HepG2 (cell line): ENCODE measurements at regions not wholly inside any gene's neighbourhood (a gene's known extent, or its start where the extent isn't known, plus 50 kb on each side); places are given as distances from the start of the nearest gene placed in this dataset.

Experiments
- ATAC-seq: fragments of 200-7000 bp; cut with Tn5 transposase; 3 replicates; pipeline ENCODE4 v1.9.1; 2020; ENCODE audit warnings: mild to moderate bottlenecking, moderate library complexity
- BruUV-seq: library from RNA; stranded (reverse); fragments of 400-500 nt; replicated peaks from 2 replicates; lab custom pipeline; 2021; lab: Mats Ljungman, UMichigan
- CTCF ChIA-PET: fragments of 300-600 bp; formaldehyde crosslinking; extraction: SDS; loops from one replicate; lab custom pipeline; 2021; ENCODE audit warnings: low total read pairs, inconsistent platforms, low intra/inter-chr PET ratio; lab: Yijun Ruan, JAX
- POLR2A ChIA-PET: fragments of 350-600 bp; sonication (Branson Sonifier 250); formaldehyde crosslinking; loops from one replicate; lab custom pipeline; 2020; ENCODE audit warnings: antibody characterized with exemption, inconsistent platforms; lab: Yijun Ruan, JAX
- DNase-seq: peaks from one replicate; pipeline ENCODE4 v3.0.0-alpha.2; 2015; ENCODE audit warnings: low spot score
- FAIRE-seq: peaks from 3 replicates; lab custom pipeline; 2011; peaks lifted over from hg19 to GRCh38; lab: Jason Lieb, UNC
- H2AFZ ChIP-seq: one replicate; pipeline ENCODE4 v1.6.1; 2011; ENCODE audit warnings: low read length, inconsistent platforms
- H3K27ac ChIP-seq: fragments of 300-600 bp; 3 replicates; pipeline ENCODE4 v1.8.0; 2011; ENCODE audit warnings: mixed run types, mild to moderate bottlenecking, mixed read lengths, low read length, inconsistent platforms; ENCODE audit not compliant: insufficient read depth; ENCODE audit errors: extremely low read length
- H3K27me3 ChIP-seq, 2 experiments: fragments of 200-600 bp in 1 of 2; 2 replicates in 1 of 2; 3 replicates in 1 of 2; pipeline versions ENCODE4 v1.6.0 to v1.8.0; 2011; ENCODE audit warnings: low read length in 2 of 2, mild to moderate bottlenecking in 2 of 2, moderate library complexity in 2 of 2, inconsistent platforms in 1 of 2; ENCODE audit not compliant: insufficient read depth in 2 of 2, control insufficient read depth in 1 of 2
- H3K36me3 ChIP-seq, 2 experiments: fragments of 200-600 bp in 1 of 2; replicated peaks in 1 of 2; 2 replicates in 1 of 2; 3 replicates in 1 of 2; pipeline versions ENCODE4 v1.5.1 to v1.8.0; 2011; ENCODE audit warnings: low read length in 2 of 2, inconsistent platforms in 1 of 2; ENCODE audit not compliant: insufficient read depth in 2 of 2, control insufficient read depth in 1 of 2
- H3K4me1 ChIP-seq: 2 replicates; pipeline ENCODE4 v1.5.1; 2012; ENCODE audit warnings: low read length, inconsistent platforms; ENCODE audit not compliant: insufficient read depth
- H3K4me2 ChIP-seq: 2 replicates; pipeline ENCODE4 v1.6.0; 2011; ENCODE audit warnings: low read depth, low read length, inconsistent platforms
- H3K4me3 ChIP-seq, 3 experiments: fragments of 200-600 bp in 1 of 3; sonication (generic), shearing (Covaris generic) in 1 of 3; replicated peaks in 1 of 3; 2 replicates each; pipeline ENCODE4 v1.5.1; 2011 to 2016; ENCODE audit warnings: low read length in 3 of 3, inconsistent platforms in 2 of 3, low read depth in 2 of 3, mild to moderate bottlenecking in 2 of 3, control low read depth in 1 of 3, mixed read lengths in 1 of 3; ENCODE audit not compliant: insufficient read depth in 1 of 3
- H3K79me2 ChIP-seq: one replicate; pipeline ENCODE4 v1.6.1; 2011; ENCODE audit warnings: low read length, inconsistent platforms; ENCODE audit not compliant: insufficient read depth
- H3K9ac ChIP-seq: 2 replicates; pipeline ENCODE4 v1.6.0; 2011; ENCODE audit warnings: mild to moderate bottlenecking, low read depth, low read length, inconsistent platforms; ENCODE audit not compliant: insufficient read depth
- H3K9me3 ChIP-seq: 2 replicates; pipeline ENCODE4 v1.5.1; 2012; ENCODE audit warnings: mild to moderate bottlenecking, low read length
- H4K20me1 ChIP-seq: 2 replicates; pipeline ENCODE4 v1.6.0; 2011; ENCODE audit warnings: inconsistent platforms, mild to moderate bottlenecking, low read length, moderate library complexity; ENCODE audit not compliant: insufficient read depth
- MAFG ChIP-seq: sonication (generic); formaldehyde crosslinking; IDR thresholded peaks from 2 replicates; pipeline ENCODE4 v1.5.1; 2020; ENCODE audit warnings: mild to moderate bottlenecking, missing genetic modification reagents
- NFE2L1 ChIP-seq: sonication (generic); formaldehyde crosslinking; IDR thresholded peaks from 2 replicates; pipeline ENCODE4 v1.4.0; 2020; ENCODE audit warnings: missing genetic modification reagents, mild to moderate bottlenecking, borderline replicate concordance
- PRPF4 ChIP-seq: fragments of 200-400 bp; formaldehyde crosslinking; IDR thresholded peaks from 2 replicates; pipeline ENCODE4 v1.6.1; 2016; ENCODE audit warnings: low read length, low read depth; ENCODE audit not compliant: poor library complexity, severe bottlenecking
- SP1 ChIP-seq, 2 experiments: fragments of 450-650 bp in 1 of 2; sonication (generic) in 1 of 2; formaldehyde crosslinking in 1 of 2; IDR thresholded peaks; 2 replicates each; pipeline versions ENCODE4 v1.4.0 to v1.6.1; 2016 to 2020; ENCODE audit warnings: missing genetic modification reagents in 1 of 2
- TBX2 ChIP-seq: sonication (generic); formaldehyde crosslinking; IDR thresholded peaks from 2 replicates; pipeline ENCODE4 v1.5.0; 2020; ENCODE audit warnings: missing genetic modification reagents, mild to moderate bottlenecking, borderline replicate concordance
- THAP9 ChIP-seq: sonication (generic); formaldehyde crosslinking; IDR thresholded peaks from 2 replicates; pipeline ENCODE4; 2020; ENCODE audit warnings: missing genetic modification reagents, mild to moderate bottlenecking, borderline replicate concordance
- ZNF644 ChIP-seq: IDR thresholded peaks from 2 replicates; pipeline ENCODE4 v1.6.1; 2016; ENCODE audit warnings: low read depth
- ZNF670 ChIP-seq: sonication (generic); formaldehyde crosslinking; IDR thresholded peaks from 2 replicates; pipeline ENCODE4 v1.8.0; 2022; ENCODE audit warnings: mild to moderate bottlenecking, missing genetic modification reagents, borderline replicate concordance
- WGBS: methylation state at CpG from one replicate; pipeline ENCODE4 v1.1.6; 2017; ENCODE audit warnings: low lambda C conversion rate; 5-methylcytosine and 5-hydroxymethylcytosine counted together
- in situ Hi-C: cut with HindIII; loops from 2 replicates; pipeline ENCODE4 v1.10.0; 2017; ENCODE audit warnings: low pct_unique_long_range_greater_than_20kb; ENCODE audit not compliant: extremely low pct_ligation_motif_present
- intact Hi-C: fragments of 100-400 bp; cut with micrococcal nuclease; formaldehyde crosslinking; loops from one replicate; pipeline ENCODE4 v1.10.0; 2022; ENCODE audit not compliant: unreplicated experiment
- TF ChIP-seq, protein P1 (sequence below): sonication (generic); formaldehyde crosslinking; IDR thresholded peaks from 2 replicates; pipeline ENCODE4 v1.4.0; 2020; ENCODE audit warnings: low read depth, mild to moderate bottlenecking, missing genetic modification reagents
- TF ChIP-seq, protein P2 (sequence below): IDR thresholded peaks from 2 replicates; pipeline ENCODE4 v1.6.1; 2016; ENCODE audit warnings: control low read depth
- TF ChIP-seq, protein P3 (sequence below): sonication (generic); formaldehyde crosslinking; IDR thresholded peaks from 2 replicates; pipeline ENCODE4 v1.5.0; 2020; ENCODE audit warnings: mild to moderate bottlenecking, missing genetic modification reagents

DNA sequence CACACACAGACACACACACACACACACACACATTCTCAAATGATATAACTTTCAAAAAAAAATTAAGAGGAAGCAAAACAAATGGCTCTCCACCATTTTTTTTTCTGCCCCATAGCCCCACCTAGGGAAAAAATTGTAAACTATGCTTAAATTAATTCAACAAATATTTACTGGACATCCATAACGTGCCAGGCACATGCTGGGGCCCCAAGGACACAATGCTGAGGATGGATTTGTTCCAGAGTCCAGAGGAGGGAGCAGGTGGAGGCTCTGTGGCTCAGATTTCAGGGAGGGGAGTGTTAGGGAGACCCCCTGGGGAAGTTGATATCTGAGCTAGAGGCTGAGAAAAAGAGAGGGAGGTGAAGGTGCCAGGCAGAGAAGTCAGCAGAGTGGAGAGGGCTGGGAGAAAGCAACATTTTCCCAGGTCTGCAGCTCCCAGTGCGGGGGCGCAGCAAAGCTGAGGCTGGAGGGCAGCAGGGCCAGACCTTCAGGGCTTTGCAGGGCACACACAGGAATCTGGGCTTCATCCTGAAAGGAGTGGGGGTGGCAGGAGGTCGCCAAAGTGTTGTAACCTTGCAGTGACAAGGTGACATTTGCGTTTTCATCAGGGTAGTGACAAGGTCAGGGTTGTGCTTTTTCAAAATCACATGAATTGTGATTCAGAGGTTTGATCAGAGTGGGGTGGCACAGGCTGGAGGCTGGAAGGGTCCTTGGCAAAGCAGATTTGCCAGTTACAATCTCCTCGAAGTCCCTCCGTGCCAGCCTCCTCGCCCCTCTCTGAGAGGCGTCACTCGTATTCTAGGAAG is 261.6 kb downstream of the WDR11 start:
- CTCF ChIA-PET: no interaction called here

More for the DNA sequence above, 261.6 kb downstream of the WDR11 start:
- no peak overlapping the region for H3K4me2 ChIP-seq
- H3K9me3 ChIP-seq: no peaks in the 10 kb centered on the region
- H3K4me3 ChIP-seq: no peak overlapping the region
- TF ChIP-seq ZNF644 (CRISPR knock-in tag) (no peak), NFE2L1 (CRISPR knock-in tag) (no peak), THAP9 (CRISPR knock-in tag) (no peak), ZNF670 (CRISPR knock-in tag) (no peak), PRPF4 (no peak), TBX2 (CRISPR knock-in tag) (no peak), SP1 (IDR thresholded peaks at IDR 0.05) (no peak), SP1 (CRISPR knock-in tag; IDR thresholded peaks at IDR 0.05) (no peak), MAFG (CRISPR knock-in tag) (no peak)
- TF ChIP-seq, protein P1, sequence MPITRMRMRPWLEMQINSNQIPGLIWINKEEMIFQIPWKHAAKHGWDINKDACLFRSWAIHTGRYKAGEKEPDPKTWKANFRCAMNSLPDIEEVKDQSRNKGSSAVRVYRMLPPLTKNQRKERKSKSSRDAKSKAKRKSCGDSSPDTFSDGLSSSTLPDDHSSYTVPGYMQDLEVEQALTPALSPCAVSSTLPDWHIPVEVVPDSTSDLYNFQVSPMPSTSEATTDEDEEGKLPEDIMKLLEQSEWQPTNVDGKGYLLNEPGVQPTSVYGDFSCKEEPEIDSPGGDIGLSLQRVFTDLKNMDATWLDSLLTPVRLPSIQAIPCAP: no peak
- TF ChIP-seq, protein P2, sequence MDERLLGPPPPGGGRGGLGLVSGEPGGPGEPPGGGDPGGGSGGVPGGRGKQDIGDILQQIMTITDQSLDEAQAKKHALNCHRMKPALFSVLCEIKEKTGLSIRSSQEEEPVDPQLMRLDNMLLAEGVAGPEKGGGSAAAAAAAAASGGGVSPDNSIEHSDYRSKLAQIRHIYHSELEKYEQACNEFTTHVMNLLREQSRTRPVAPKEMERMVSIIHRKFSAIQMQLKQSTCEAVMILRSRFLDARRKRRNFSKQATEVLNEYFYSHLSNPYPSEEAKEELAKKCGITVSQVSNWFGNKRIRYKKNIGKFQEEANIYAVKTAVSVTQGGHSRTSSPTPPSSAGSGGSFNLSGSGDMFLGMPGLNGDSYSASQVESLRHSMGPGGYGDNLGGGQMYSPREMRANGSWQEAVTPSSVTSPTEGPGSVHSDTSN (CRISPR knock-in tag): no peak
- TF ChIP-seq, protein P3, sequence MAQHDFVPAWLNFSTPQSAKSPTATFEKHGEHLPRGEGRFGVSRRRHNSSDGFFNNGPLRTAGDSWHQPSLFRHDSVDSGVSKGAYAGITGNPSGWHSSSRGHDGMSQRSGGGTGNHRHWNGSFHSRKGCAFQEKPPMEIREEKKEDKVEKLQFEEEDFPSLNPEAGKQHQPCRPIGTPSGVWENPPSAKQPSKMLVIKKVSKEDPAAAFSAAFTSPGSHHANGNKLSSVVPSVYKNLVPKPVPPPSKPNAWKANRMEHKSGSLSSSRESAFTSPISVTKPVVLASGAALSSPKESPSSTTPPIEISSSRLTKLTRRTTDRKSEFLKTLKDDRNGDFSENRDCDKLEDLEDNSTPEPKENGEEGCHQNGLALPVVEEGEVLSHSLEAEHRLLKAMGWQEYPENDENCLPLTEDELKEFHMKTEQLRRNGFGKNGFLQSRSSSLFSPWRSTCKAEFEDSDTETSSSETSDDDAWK: no peak
- POLR2A ChIA-PET: no interaction called here
- ATAC-seq (no peak), FAIRE-seq (no peak), DNase-seq (no peak)
- no peak overlapping the region for H3K27ac ChIP-seq
- intact Hi-C loops (no loop called here), in situ Hi-C loops (no loop called here)
- H4K20me1 ChIP-seq: no peaks in the 10 kb centered on the region
- H3K9ac ChIP-seq: no peak overlapping the region
- BruUV-seq: no TSS peak
- H2AFZ ChIP-seq: no peak overlapping the region
- 35% methylated on average over 6 of the region's 10 CpGs for WGBS
- H3K79me2 ChIP-seq: no peaks in the 10 kb centered on the region
- H3K27me3 ChIP-seq: no peaks in the 10 kb centered on the region
- no peaks in the 10 kb centered on the region for H3K36me3 ChIP-seq
- no peaks in the 10 kb centered on the region for H3K4me1 ChIP-seq
